GM19351 (cell line): ENCODE measurements at regions not wholly inside any gene's neighbourhood (a gene's known extent, or its start where the extent isn't known, plus 50 kb on each side); places are given as distances from the start of the nearest gene placed in this dataset.
A peak's percentile ranks its signal among the peaks of the same experiment; 100 is the strongest.
"Not testable (repeated sequence)": the region's sequence is repeated elsewhere in the genome, so short reads cannot be mapped to it uniquely, and the experiment has no call there.

Experiments
- ATAC-seq: cut with Tn5 transposase; IDR thresholded peaks from one replicate; pipeline ENCODE4 v1.9.1; 2021; ENCODE audit warnings: mild to moderate bottlenecking, moderate library complexity; ENCODE audit not compliant: unreplicated experiment

GRCh38 chr12:83514372-83514771 is 827.7 kb downstream of the TMTC2 start:
- ATAC-seq = no peak

- no peak for ATAC-seq
Measured at GRCh38 chr12:83506841-83507240, 820.1 kb downstream of the TMTC2 start.

DNA sequence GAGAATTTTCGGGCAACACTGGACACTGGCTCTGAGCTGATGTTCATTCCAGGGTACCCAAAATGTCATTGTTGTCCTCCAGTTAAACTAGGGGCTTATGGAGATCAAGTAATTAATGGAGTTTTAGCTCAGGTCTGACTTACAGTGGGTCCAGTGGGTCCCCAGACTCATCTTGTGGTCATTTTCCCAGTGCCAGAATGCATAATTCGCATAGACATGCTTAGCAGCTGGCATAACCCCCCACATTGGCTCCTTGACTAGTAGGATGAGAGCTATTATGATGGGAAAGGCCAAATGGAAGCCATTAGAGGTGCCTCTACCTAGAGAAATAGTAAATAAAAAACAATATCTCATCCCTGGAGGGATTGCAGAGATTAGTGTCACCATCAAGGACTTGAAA is 818.9 kb downstream of the TMTC2 start:
- no peak for ATAC-seq

- ATAC-seq = not testable (repeated sequence)
Measured at GRCh38 chr12:83499894-83500293, 813.2 kb downstream of the TMTC2 start.

GRCh38 chr12:83477696-83478095 is 791.0 kb downstream of the TMTC2 start:
- no peak for ATAC-seq

- ATAC-seq = no peak
Measured at GRCh38 chr12:83476695-83477690, 790.3 kb downstream of the TMTC2 start.

DNA sequence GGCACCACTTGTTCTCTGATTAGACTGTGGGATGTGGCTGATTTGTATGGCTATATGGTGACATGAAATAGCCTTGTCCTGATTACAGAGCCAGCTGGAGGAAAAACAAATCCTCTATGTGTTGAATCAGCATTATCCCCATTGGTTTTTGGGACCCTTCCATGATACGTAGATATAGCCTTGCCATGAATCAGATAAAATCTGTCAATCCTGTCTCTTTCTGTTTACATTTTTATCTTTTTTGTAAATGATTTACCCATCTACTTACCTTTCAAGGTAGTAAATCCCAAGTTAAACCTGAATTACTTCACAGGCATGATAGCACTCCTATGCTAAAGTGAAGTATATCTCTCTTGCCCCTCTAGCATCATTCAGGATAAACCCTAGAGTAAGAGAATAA is 789.3 kb downstream of the TMTC2 start:
- ATAC-seq = no peak

DNA sequence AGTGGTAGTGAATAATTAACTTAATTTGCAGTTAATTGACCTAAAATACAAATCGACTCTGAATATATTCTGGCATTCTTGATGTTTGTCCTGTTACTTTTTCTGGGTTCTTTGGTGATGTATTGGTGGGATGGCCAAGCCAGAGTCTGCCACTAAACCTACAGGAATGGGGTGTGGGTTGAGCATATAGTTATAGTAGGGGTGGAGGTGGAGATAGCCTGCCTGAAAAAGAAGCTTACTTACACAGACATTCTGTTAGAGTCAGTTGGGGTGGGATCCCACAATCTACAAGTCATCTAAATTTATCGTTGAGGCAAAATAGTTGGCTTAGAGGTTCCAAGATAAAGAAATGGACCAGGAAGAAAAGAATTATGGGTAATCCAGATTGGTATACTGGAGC is 787.7 kb downstream of the TMTC2 start:
- no peak for ATAC-seq

DNA sequence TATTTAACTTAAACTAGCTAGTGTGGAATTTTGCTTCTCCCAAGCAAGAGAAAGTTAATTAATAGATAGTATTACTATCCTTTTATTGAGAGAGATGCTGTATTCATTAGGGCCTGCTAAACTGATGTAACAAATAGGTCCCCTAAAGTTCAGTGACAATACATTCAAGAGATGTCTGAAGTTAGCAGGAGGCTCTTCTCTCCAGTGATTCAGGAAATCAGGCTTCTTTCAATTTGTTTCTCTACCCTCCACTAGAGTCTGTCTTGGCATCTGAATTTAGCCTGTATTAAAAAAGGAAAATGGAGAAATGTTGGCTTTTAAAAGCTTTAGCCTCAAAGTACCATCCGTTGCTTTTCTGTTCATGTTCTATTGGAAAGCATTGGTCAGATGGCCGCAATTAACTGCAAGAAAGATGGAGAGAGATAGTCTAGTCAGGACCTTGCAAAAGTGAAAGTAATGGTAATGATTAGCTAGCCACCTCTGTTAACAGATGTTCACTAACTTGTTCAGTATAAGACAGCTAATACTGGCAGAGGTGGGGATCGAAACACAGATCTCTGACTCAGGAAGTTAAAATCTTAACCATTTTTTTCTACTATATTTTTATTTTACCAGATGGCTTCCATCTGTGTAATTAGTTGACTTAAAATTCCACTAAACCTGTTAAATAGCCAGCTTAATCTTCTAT is 786.8 kb downstream of the TMTC2 start:
- peak; percentile 76 for ATAC-seq

- ATAC-seq = no peak
Measured at GRCh38 chr12:83472772-83473171, 786.1 kb downstream of the TMTC2 start.

- ATAC-seq = no peak
Measured at GRCh38 chr12:83472350-83472749, 785.6 kb downstream of the TMTC2 start.

GRCh38 chr12:83471341-83471740 is 784.6 kb downstream of the TMTC2 start:
- ATAC-seq = no peak

DNA sequence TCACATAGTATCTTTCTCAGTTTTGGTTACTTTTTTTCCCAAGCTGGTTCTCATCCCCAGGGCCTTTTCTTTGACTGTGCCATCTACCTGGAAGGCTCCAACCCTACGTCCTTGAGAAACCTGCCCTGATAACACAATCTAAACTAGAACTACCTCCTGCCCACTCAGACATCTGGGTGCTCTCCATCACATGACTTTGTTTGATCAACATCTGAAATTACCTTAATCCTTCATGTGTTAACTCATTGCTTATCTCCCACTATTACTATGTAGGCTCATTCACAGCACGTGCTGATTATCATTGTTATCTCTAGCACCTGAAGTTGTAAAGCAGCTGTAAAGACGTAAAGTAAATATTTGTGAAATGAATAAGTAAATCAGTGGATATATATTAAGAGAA is 784.0 kb downstream of the TMTC2 start:
- ATAC-seq = no peak

- no peak for ATAC-seq
Measured at GRCh38 chr12:83468988-83469908, 782.5 kb downstream of the TMTC2 start.

DNA sequence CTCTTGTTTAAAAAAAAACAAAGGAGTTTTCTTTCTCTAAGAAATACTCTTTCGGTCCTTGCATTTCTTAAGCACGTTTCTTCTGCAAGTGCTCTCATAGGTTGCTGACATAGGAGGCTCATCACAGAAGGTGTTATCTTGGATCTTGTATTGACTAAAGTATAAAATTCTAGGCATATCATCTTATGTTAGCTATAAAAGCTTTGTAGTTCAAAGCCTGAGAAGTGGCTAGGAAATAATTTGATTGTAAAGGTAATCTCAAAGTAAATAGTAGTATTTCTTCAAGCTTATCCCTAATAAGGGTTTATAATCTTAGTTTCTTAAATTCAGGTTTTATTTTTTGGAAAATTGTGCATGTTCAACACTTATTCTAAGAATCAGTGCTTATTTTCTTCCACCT is 778.9 kb downstream of the TMTC2 start:
- ATAC-seq = no peak

GRCh38 chr12:83462419-83462818 is 775.7 kb downstream of the TMTC2 start:
- no peak for ATAC-seq

DNA sequence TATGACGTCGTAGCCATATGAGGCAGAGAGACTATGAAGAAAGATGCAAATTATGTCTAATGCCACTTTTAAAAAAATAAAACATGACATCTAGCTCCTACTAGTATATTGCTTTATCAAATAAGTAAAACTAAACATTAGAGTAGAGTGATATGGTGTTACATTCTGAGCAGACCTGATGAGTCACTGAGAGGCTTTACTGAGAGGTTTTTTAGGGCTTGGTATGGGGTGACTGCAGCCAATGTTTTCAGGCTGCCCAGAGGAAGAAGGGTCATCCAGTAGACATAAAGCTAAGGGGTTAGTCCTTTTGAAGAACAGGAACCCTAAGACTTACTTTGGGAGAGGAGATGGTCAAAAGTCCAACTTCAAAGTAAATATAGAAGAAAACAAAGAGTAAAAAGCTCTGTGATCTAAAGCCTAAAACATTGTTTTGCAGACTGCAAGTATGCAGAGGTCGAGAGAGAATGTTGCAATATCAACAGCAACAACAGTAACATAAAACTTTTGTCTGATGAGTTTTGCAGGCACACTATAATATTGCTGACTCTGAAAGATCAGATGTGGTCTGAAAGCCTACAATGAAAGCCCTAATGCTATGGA is 774.7 kb downstream of the TMTC2 start:
- ATAC-seq = no peak

DNA sequence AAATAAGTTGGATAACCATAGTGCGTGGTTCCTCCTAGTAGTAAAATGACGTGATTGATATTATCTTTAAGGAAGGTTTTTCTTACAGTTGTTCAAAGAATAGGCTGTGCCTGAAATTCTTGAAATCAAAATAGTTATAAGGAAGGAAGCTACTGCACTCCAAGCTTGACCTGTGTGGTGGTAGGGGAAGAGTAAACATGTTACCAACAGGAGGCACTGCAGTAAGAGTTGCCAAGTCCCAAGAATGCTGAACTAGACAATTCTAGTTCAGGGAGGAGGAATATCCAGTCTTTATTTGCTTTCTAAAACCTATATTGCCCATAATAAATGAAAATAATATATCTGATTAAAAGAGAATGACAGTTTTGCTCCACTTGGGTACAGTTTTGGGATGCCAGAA is 764.5 kb downstream of the TMTC2 start:
- ATAC-seq = no peak

DNA sequence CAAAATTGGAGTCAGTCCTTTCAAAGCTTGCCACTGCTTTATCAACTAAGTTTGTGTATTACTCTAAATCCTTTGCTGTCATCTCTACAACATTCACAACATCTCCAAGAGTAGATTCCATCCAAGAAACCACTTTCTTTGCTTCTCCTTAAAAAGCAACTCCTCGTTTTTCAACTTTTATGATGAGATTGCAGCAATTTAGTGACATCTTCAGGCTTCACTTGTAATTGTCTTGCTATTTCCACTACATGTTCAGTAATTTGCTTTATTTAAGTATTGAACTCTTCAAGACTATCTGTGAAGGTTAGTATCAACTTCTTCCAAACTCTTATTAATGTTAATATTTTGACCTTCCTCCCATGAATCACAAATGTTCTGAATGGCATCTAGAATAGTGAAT is 747.9 kb downstream of the TMTC2 start:
- ATAC-seq = no peak

DNA sequence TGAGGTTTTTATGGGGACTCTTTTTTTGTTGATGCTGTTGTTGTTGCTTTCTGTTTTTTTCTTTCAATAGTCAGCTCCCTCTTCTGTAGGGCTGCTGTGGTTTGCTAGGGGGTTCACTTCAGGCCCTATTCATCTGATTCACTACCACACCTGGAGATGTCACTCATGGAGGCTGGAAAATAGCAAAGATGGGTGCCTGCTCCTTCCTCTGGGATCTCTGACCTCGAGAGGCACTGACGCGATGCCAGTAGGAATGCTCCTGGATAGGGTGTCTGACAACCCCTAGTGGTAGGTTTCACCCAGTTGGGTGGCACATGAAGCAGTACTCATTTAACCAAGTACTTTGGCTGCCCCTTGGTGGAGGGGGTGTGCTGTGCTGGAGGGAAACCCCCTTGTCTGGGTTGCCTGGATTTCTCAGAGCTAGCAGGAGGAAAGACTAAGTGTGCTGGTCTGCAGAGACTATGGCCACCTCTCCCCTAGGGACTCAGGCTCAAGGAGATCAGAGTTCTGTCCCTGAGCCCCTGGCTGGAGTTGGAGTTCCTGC is 745.5 kb downstream of the TMTC2 start:
- no peak for ATAC-seq
